ENCODE measurements at regions not wholly inside any gene's neighbourhood (a gene's known extent, or its start where the extent isn't known, plus 50 kb on each side); places are given as distances from the start of the nearest gene placed in this dataset.

- DNase-seq (ENCODE audit: low spot score) = no peak
These were observed 262.2 kb downstream of the IRX2 start for GRCh38 chr5:2489306-2489705.

DNA sequence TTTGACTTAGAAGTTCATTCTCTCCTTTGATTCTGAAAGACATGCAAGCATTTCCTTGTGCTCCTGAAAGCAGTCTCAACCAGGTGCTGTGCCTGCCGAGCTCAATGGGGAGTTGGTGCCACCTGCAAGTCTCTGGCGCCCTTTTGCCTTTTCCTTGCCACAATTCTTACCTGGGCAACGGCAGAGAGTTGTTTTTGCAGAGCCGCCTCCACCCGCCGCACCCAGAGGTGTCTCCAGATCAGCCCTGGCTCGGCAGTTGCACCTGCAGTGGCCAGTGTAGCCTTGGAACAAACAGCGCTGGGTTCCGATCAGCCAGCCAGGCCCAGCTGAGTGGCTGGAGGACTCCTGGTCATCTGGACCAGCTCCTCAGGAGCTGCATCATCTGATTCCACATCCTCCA is 262.9 kb downstream of the IRX2 start:
- DNase-seq (ENCODE audit: low spot score) = no peak

DNA sequence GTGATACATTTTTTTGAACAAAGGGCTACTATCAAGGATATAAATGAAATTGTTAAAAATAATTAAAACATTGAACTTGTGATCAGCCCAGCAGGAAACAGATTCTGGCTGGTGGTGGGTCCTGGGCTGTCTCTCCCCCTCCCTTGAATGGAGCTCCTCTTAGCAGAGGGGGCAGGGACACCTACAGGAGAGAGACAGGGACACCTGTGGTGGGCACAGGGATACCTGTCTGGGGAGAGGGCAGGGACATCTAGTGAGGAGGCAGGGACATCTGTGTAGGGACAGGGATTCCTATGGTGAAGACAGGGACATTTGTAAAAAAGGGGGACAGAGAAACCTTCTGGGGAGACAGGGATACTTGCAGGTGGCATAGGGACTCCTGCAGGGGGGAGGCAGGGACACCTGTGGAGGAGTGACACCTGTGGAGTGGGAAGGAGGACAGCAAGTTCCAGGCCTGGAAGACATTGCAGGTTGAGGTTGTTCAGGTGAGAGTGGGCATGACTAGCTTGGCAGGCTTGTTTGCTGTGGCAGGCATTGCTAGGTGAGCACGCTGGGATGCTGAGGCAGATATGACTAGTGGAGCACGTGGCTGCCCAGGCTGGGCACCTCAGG is 264.2 kb downstream of the IRX2 start:
- DNase-seq (ENCODE audit: low spot score) = no peak

- DNase-seq (ENCODE audit: low spot score) = no peak
These were observed 265.1 kb downstream of the IRX2 start for GRCh38 chr5:2486373-2486772.

GRCh38 chr5:2482778-2483177 is 268.7 kb downstream of the IRX2 start:
- no peak for DNase-seq (ENCODE audit: low spot score)

DNA sequence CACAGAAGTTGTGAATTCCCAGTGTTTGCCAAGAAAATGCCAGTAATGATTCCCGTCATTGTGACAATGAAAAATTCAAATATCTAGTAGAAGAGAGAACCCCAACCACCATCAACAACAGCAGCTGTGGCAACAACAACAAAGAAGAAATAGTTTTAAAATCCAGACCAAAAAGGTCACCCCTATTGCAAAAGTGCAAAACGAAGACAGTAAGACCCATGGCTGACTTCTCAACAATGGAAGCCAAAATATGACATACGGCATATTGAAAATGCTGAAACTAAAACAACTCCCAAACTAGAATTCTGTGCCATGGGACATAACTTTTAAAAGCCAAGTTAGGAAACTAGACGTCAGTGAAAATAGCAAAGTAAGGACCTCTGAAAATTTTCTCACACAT is 270.6 kb downstream of the IRX2 start:
- no peak for DNase-seq (ENCODE audit: low spot score)

DNA sequence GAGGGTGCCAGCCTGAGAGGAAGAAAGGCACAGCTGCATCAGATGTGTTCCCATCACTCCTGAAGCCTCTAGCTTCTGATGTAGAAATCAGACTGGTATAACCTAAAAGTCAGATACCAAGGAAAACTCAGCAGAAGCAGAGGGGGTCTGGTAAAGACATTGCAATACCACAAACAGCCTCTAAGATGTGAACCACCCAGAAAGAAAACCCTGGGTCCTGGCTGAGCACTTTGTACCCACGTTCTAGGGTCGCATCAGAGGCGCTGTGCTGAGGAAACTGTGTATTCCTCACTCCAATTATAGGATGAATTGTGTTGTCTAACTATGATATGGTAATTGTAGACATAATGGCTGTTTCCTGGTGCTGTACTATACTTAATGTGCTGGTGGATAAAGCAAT is 275.6 kb downstream of the IRX2 start:
- DNase-seq (ENCODE audit: low spot score) = no peak

GRCh38 chr5:2472670-2473069 is 278.8 kb downstream of the IRX2 start:
- DNase-seq (ENCODE audit: low spot score) = no peak

DNA sequence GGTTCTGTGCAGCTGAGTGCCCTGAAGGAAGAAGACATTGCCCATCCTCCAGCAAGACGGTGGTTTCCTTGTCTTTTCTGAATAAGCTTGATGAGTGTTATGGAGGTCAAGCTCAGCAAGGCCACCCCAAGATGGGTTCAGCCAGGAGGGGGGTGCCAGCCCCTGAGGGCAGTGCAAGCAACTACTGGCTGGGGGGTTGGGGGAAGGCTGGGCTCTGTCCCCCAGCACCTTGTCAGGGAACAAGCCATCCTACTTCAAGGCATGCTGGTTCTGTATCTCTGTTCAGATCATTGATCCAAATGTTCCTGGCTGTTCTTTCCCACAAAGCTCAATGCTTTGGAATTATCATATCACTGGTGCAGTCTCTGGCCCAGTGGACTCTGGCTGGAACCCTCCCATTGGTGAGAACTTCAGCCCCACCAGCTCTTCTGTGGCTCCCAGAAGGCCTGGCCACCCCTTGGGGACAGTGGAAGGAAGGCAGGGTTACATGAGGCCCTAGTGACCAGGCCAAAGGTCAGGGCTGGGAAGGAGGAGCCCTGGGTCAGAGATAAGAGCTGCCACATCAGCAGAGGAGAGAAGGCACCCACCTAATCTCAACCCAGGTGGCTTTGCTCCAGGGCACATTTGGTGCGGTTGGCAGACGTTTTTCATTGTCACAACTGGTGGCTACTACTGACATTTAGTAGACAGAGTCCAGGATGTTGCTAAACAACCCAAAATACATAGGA is 280.2 kb downstream of the IRX2 start:
- no peak for DNase-seq (ENCODE audit: low spot score)

GRCh38 chr5:2466966-2467365 is 284.5 kb downstream of the IRX2 start:
- DNase-seq (ENCODE audit: low spot score) = no peak

DNA sequence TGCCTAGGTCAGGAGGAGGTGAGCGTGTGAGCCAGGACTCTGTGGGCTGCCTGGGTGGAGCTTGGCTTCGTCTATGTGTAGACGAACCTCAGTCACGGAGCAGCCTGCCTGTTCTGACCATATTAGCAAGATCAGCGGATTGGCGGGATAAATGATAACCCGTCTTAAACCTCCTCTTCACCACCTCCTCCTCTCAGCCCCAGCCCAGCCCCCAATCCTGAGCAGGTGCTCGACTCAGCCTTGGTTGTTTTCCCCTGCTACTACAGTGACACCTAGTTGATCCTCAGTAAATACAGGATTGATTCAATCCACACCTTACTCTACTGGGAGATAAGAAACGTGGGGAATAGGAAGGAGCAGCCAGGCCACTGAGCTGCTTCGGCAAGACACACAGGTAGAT is 286.1 kb downstream of the IRX2 start:
- DNase-seq (ENCODE audit: low spot score) = no peak

DNA sequence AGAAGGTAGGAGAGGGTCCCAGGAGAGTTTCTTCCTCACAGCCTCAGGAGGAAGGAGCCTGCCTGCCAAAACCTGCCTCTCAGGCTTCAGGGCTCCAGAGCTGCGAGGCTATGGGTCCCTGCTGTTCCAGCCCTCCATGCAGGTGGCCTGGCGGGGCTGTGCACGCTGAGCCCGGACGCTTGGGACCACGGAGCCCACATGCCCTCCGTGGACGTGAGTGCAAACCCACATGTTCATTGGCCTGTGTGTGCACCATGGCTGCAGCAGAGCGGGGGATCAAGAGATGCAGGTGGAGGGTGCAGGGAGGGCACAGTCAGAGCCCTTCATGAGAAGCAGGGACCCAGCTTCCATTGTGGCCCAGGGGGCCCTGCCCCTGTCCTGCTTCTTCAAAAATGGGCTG is 287.3 kb downstream of the IRX2 start:
- no peak for DNase-seq (ENCODE audit: low spot score)

DNA sequence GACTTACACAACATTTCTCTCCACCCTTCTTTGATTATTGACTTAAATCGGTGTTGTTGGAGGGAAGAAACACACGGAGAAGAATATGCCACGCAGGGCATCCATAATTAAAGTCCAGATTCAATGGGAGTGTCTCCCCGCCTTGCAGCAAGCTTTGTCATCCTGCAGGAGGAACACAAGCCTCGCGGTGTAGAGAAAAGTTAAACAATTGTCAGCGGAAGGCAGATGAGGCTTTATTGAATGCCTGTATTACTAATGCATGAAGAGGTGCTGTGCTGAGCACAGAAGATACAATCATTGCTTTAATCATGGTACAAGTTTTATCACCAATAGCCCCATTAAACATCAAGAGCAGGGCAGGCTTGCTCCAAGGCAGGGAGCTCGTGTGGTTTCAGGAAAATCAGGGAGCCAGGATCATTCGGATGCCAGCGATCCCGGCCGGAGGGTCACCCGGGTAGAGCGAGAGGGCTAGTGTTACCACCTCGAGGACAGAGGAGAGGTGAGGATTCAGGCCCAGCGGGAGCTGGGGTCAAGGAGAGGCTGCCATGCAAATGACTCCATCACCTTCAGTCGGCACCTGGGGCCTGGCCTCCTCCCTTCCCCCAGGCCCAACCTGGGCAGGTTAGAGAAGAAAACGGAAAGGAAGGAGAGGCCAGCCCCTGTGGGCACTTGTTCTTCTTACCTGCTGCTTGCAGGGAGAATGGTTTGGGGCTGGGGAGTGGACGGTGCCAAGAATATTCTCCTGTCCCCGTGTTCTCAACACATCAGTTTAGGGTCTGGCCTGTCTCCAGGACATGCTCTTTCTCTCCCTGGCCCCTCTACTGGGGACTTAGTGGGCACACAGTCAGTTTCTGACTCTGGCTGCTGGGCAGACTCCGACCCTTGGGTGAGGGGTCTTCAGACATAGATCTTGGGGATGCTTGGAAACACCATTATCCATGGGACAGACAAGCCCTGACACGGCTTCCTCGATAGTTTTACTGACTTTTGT is 289.5 kb downstream of the IRX2 start:
- no peak for DNase-seq (ENCODE audit: low spot score)

DNA sequence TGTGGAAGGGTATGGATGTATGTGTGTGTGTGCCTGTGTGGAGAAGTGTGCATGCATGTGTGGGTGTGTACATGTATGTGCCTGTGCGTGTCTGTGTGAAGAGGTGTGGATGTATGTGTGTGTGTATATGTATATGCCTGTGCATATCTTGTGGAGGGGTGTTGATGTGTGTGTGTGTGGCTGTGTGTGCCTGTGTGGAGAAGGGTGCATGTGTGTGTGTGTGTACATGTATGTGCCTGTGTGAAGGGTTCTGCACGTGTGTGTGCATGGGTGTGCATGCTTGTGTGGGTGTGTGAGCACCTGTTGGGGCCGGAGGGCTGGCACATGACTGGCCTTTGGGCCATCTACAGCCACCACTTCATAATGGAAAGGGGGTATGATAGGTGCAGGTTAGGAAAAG is 291.4 kb downstream of the IRX2 start:
- no peak for DNase-seq (ENCODE audit: low spot score)

DNA sequence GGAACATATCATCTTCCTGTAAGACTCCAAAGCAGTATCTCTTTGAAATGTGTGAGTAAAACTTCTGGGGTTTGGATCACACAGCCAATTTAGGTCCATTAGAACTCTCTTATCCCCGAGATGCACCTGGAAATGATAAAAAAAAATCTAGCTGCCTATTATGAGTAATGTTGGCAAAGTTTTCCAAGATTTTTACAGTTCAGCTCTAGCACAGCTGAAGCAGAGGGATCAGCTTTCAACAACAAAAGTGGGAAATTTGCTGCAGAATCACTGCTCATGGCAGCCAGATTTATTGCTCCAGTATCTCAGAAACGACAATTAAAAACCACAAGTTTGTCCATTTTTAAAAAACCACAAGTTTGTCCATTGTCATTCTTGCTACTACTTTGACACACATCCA is 292.2 kb downstream of the IRX2 start:
- DNase-seq (ENCODE audit: low spot score) = no peak

- DNase-seq (ENCODE audit: low spot score) = no peak
These were observed 295.6 kb downstream of the IRX2 start for GRCh38 chr5:2455878-2456277.

- no peak for DNase-seq (ENCODE audit: low spot score)
These were observed 296.6 kb downstream of the IRX2 start for GRCh38 chr5:2454876-2455275.

- DNase-seq (ENCODE audit: low spot score) = no peak
These were observed 297.7 kb downstream of the IRX2 start for GRCh38 chr5:2453781-2454180.

GRCh38 chr5:2451100-2451499 is 300.4 kb downstream of the IRX2 start:
- no peak for DNase-seq (ENCODE audit: low spot score)

- no peak for DNase-seq (ENCODE audit: low spot score)
These were observed 308.8 kb downstream of the IRX2 start for GRCh38 chr5:2442496-2443354.

DNA sequence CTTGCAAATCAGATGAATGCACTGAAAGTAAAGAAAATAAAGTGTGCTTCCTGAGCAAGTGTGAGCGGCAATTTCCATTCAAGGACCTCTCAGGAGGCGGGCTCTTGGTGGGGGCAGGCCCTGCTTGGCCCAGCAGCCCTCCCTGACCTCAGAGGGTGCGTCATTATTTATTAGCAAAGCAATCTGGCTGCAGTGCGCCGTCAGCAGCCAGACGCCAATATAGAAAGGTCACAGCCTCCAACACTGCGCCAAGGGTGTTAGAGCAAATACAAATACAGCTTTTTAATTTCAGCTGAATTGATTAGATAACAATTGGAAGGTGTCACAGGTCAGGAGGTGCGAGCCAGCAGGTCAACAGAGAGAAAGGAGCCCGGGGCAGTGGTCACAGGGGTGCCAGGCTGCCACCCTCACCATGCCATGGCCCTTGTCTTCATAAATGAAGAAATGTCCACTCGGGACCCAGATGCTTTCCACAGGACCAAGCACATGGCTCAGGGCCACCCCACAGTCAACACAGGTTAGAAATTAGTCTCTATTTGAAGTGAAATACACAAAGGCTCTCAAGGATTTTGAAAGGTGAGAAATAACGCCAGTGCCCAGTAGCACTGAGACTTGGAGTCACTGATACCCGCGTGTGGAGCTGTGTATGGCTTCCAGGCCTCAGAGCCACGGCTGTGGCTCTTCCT is 309.8 kb downstream of the IRX2 start:
- no peak for DNase-seq (ENCODE audit: low spot score)
